SIG-M5 treated with dmso at 0.1 percent for 504 hours (cell line): ENCODE measurements at regions not wholly inside any gene's neighbourhood (a gene's known extent, or its start where the extent isn't known, plus 50 kb on each side); places are given as distances from the start of the nearest gene placed in this dataset.
A peak's percentile ranks its signal among the peaks of the same experiment; 100 is the strongest.
"Not testable (repeated sequence)": the region's sequence is repeated elsewhere in the genome, so short reads cannot be mapped to it uniquely, and the experiment has no call there.

Source experiments
- DNase-seq: peaks from one replicate; lab custom pipeline; 2025; ENCODE audit not compliant: unreplicated experiment; lab: John Stamatoyannopoulos, UW

GRCh38 chr4:60930866-60931265 lies 269.3 kb upstream of the ADGRL3 start:
- no peak for DNase-seq

GRCh38 chr4:60934566-60935295 lies 265.4 kb upstream of the ADGRL3 start:
- no peak for DNase-seq

GRCh38 chr4:60938181-60938580 lies 261.9 kb upstream of the ADGRL3 start:
- no peak for DNase-seq

- no peak for DNase-seq
These were observed 261.5 kb upstream of the ADGRL3 start for GRCh38 chr4:60938621-60939020.

- no peak for DNase-seq
These were observed 256.1 kb upstream of the ADGRL3 start for GRCh38 chr4:60944060-60944459.

GRCh38 chr4:60945641-60946040 lies 254.5 kb upstream of the ADGRL3 start:
- no peak for DNase-seq

- no peak for DNase-seq
These were observed 252.1 kb upstream of the ADGRL3 start for GRCh38 chr4:60948008-60948407.

GRCh38 chr4:60952921-60953320 lies 247.2 kb upstream of the ADGRL3 start:
- DNase-seq: no peak

GRCh38 chr4:60953826-60954225 lies 246.3 kb upstream of the ADGRL3 start:
- no peak for DNase-seq

- no peak for DNase-seq
These were observed 237.8 kb upstream of the ADGRL3 start for GRCh38 chr4:60962286-60962685.

- no peak for DNase-seq
These were observed 218.6 kb upstream of the ADGRL3 start for GRCh38 chr4:60981534-60981933.

- DNase-seq: no peak
These were observed 211.0 kb upstream of the ADGRL3 start for GRCh38 chr4:60989141-60989540.

GRCh38 chr4:60992037-60992436 lies 208.1 kb upstream of the ADGRL3 start:
- no peak for DNase-seq

- no peak for DNase-seq
These were observed 196.8 kb upstream of the ADGRL3 start for GRCh38 chr4:61003301-61003700.

- no peak for DNase-seq
These were observed 195.4 kb upstream of the ADGRL3 start for GRCh38 chr4:61004651-61005170.

- no peak for DNase-seq
These were observed 189.1 kb upstream of the ADGRL3 start for GRCh38 chr4:61011051-61011450.

- DNase-seq: not testable (repeated sequence)
These were observed 188.2 kb upstream of the ADGRL3 start for GRCh38 chr4:61011936-61012335.

GRCh38 chr4:61024610-61025009 lies 175.5 kb upstream of the ADGRL3 start:
- no peak for DNase-seq

- DNase-seq: no peak
These were observed 172.2 kb upstream of the ADGRL3 start for GRCh38 chr4:61027939-61028338.

- no peak for DNase-seq
These were observed 163.9 kb upstream of the ADGRL3 start for GRCh38 chr4:61036071-61036684.

- peak; percentile 2 for DNase-seq
These were observed 158.6 kb upstream of the ADGRL3 start for GRCh38 chr4:61041527-61041926.

GRCh38 chr4:61044837-61045236 lies 155.3 kb upstream of the ADGRL3 start:
- DNase-seq: no peak

GRCh38 chr4:61049018-61049417 lies 151.1 kb upstream of the ADGRL3 start:
- no peak for DNase-seq
